ENCODE measurements at regions not wholly inside any gene's neighbourhood (a gene's known extent, or its start where the extent isn't known, plus 50 kb on each side); places are given as distances from the start of the nearest gene placed in this dataset.
"Not testable (repeated sequence)": the region's sequence is repeated elsewhere in the genome, so short reads cannot be mapped to it uniquely, and the experiment has no call there.

GRCh38 chr16:13377143-13377542 lies 475.7 kb downstream of the SHISA9 start:
- DNase-seq (ENCODE audit: low spot score): no peak
- Histone ChIP-seq H3K79me2 (ENCODE audit: insufficient read depth, low read depth, low read length) (no peaks in the 10 kb centered on the region), H3K4me1 (ENCODE audit: insufficient read depth, low read length, poor library complexity, severe bottlenecking) (peaks cover 2% of the 10 kb centered on the region), H3K9me3 (ENCODE audit: low read length) (peaks cover 7% of the 10 kb centered on the region; the same call in 1 of the 2 replicates), H3K27ac (ENCODE audit: low read depth, low read length, poor library complexity, severe bottlenecking) (no peak overlapping the region), H3K9me2 (ENCODE audit: insufficient read depth, low read length) (no peaks in the 10 kb centered on the region), H3K4me3 (ENCODE audit: low read depth, low read length, poor library complexity, severe bottlenecking) (no peak overlapping the region), H3K4me2 (ENCODE audit: low read length) (no peak overlapping the region), H4K20me1 (ENCODE audit: insufficient read depth, low read length) (no peaks in the 10 kb centered on the region), H2AFZ (ENCODE audit: low read length) (no peak overlapping the region), H3K36me3 (ENCODE audit: insufficient read depth, low read length) (no peaks in the 10 kb centered on the region)
- ChIA-PET POLR2A (interaction anchor here (0.6 to 1.1 kb wide), 4 partner anchors 9 to 1357 kb away, joined by 3 to 7 read pairs (median 3); no protein-coding TSS in a partner anchor), CTCF (ENCODE audit: unreplicated experiment) (no interaction called here)
- no peak for TF ChIP-seq CTCF (conservative IDR thresholded peaks at IDR 0.05; ENCODE audit: low read length)
- no peak for TF ChIP-seq EZH2phosphoT487 (IDR thresholded peaks at IDR 0.05; ENCODE audit: borderline replicate concordance, low read depth, low read length)
- BruUV-seq (replicated peaks): no TSS peak
- intact Hi-C loops (cut with micrococcal nuclease; ENCODE audit: unreplicated experiment): loop anchor here (2.0 kb wide), 1 partner anchor 32 kb away; no protein-coding TSS in a partner anchor

GRCh38 chr16:13378151-13378550 lies 476.8 kb downstream of the SHISA9 start:
- Histone ChIP-seq H3K4me3 (ENCODE audit: low read depth, low read length, poor library complexity, severe bottlenecking) (no peak overlapping the region), H3K36me3 (ENCODE audit: insufficient read depth, low read length) (no peaks in the 10 kb centered on the region), H3K27ac (ENCODE audit: low read depth, low read length, poor library complexity, severe bottlenecking) (no peak overlapping the region), H2AFZ (ENCODE audit: low read length) (no peak overlapping the region), H3K9me3 (ENCODE audit: low read length) (peaks cover 7% of the 10 kb centered on the region; the same call in 1 of the 2 replicates), H3K79me2 (ENCODE audit: insufficient read depth, low read depth, low read length) (no peaks in the 10 kb centered on the region), H4K20me1 (ENCODE audit: insufficient read depth, low read length) (no peaks in the 10 kb centered on the region), H3K4me1 (ENCODE audit: insufficient read depth, low read length, poor library complexity, severe bottlenecking) (no peaks in the 10 kb centered on the region), H3K4me2 (ENCODE audit: low read length) (no peak overlapping the region), H3K9me2 (ENCODE audit: insufficient read depth, low read length) (no peaks in the 10 kb centered on the region)
- TF ChIP-seq EZH2phosphoT487 (IDR thresholded peaks at IDR 0.05; ENCODE audit: borderline replicate concordance, low read depth, low read length) (no peak), CTCF (conservative IDR thresholded peaks at IDR 0.05; ENCODE audit: low read length) (no peak)
- ChIA-PET POLR2A (interaction anchor here (0.7 to 1.0 kb wide), 2 partner anchors 10 to 333 kb away, joined by 4 to 7 read pairs; no protein-coding TSS in a partner anchor), CTCF (ENCODE audit: unreplicated experiment) (no interaction called here)
- DNase-seq (ENCODE audit: low spot score): no peak
- intact Hi-C loops (cut with micrococcal nuclease; ENCODE audit: unreplicated experiment): no loop called here
- no TSS peak for BruUV-seq (replicated peaks)

GRCh38 chr16:13379266-13379665 lies 477.9 kb downstream of the SHISA9 start:
- DNase-seq (ENCODE audit: low spot score): no peak
- no peak overlapping the region for H3K4me2 ChIP-seq (ENCODE audit: low read length)
- intact Hi-C loops (cut with micrococcal nuclease; ENCODE audit: unreplicated experiment): no loop called here
- H3K36me3 ChIP-seq (ENCODE audit: insufficient read depth, low read length): peaks cover 3% of the 10 kb centered on the region; the same call in 1 of the 2 replicates
- no TSS peak for BruUV-seq (replicated peaks)
- POLR2A ChIA-PET: interaction anchor here (1.0 kb wide), 1 partner anchor 21 kb away, joined by 4 read pairs; no protein-coding TSS in a partner anchor
- CTCF ChIA-PET (ENCODE audit: unreplicated experiment): interaction anchor here (1.0 kb wide), 1 partner anchor 12 kb away, joined by 4 read pairs; no protein-coding TSS in a partner anchor
- no peak overlapping the region for H3K27ac ChIP-seq (ENCODE audit: low read depth, low read length, poor library complexity, severe bottlenecking)
- H3K9me3 ChIP-seq (ENCODE audit: low read length): peaks cover 11% of the 10 kb centered on the region; the same call in 1 of the 2 replicates
- H3K4me1 ChIP-seq (ENCODE audit: insufficient read depth, low read length, poor library complexity, severe bottlenecking): no peaks in the 10 kb centered on the region
- H4K20me1 ChIP-seq (ENCODE audit: insufficient read depth, low read length): no peaks in the 10 kb centered on the region
- TF ChIP-seq CTCF (conservative IDR thresholded peaks at IDR 0.05; ENCODE audit: low read length) (no peak), EZH2phosphoT487 (IDR thresholded peaks at IDR 0.05; ENCODE audit: borderline replicate concordance, low read depth, low read length) (no peak)
- no peak overlapping the region for H2AFZ ChIP-seq (ENCODE audit: low read length)
- H3K9me2 ChIP-seq (ENCODE audit: insufficient read depth, low read length): no peaks in the 10 kb centered on the region
- no peaks in the 10 kb centered on the region for H3K79me2 ChIP-seq (ENCODE audit: insufficient read depth, low read depth, low read length)
- H3K4me3 ChIP-seq (ENCODE audit: low read depth, low read length, poor library complexity, severe bottlenecking): no peak overlapping the region

- Histone ChIP-seq H3K36me3 (ENCODE audit: insufficient read depth, low read length) (peaks cover 32% of the 10 kb centered on the region), H3K9me3 (ENCODE audit: low read length) (peaks cover 41% of the 10 kb centered on the region), H3K4me1 (ENCODE audit: insufficient read depth, low read length, poor library complexity, severe bottlenecking) (peaks cover 28% of the 10 kb centered on the region)
- BruUV-seq (replicated peaks); CTCF ChIA-PET (ENCODE audit: unreplicated experiment); H3K9me2 ChIP-seq (ENCODE audit: insufficient read depth, low read length); H2AFZ ChIP-seq (ENCODE audit: low read length); H3K27ac ChIP-seq (ENCODE audit: low read depth, low read length, poor library complexity, severe bottlenecking); H3K4me3 ChIP-seq (ENCODE audit: low read depth, low read length, poor library complexity, severe bottlenecking); intact Hi-C loops (cut with micrococcal nuclease; ENCODE audit: unreplicated experiment); POLR2A ChIA-PET; H3K79me2 ChIP-seq (ENCODE audit: insufficient read depth, low read depth, low read length); DNase-seq (ENCODE audit: low spot score); H3K4me2 ChIP-seq (ENCODE audit: low read length); H4K20me1 ChIP-seq (ENCODE audit: insufficient read depth, low read length): not testable (repeated sequence)
Measured at GRCh38 chr16:13385156-13386040, 484.0 kb downstream of the SHISA9 start.

Data from OCI-LY7 (cell line).